Prostate gland (tissue), 2 donors: ENCODE measurements at regions not wholly inside any gene's neighbourhood (a gene's known extent, or its start where the extent isn't known, plus 50 kb on each side); places are given as distances from the start of the nearest gene placed in this dataset.

ENCODE experiments used
- POLR2A ChIP-seq: fragments of 450-650 bp; IDR thresholded peaks from one replicate; pipeline ENCODE4 v1.6.1; 2016; ENCODE audit warnings: antibody characterized with exemption, mild to moderate bottlenecking
- POLR2AphosphoS5 ChIP-seq: sonication (generic); formaldehyde crosslinking; IDR thresholded peaks from one replicate; pipeline ENCODE4 v1.6.1; 2017; ENCODE audit warnings: antibody characterized with exemption
- TF ChIP-seq, protein P1 (sequence below), 4 experiments: fragments of 200-600 bp in 2 of 4; fragments of 450-650 bp in 2 of 4; sonication (generic) in 2 of 4; IDR thresholded peaks; 1 replicate in 3 of 4; 2 replicates in 1 of 4; pipeline ENCODE4 v1.5.1; 2016 to 2019; ENCODE audit warnings: antibody characterized with exemption in 4 of 4, mild to moderate bottlenecking in 2 of 4, moderate library complexity in 2 of 4

DNA sequence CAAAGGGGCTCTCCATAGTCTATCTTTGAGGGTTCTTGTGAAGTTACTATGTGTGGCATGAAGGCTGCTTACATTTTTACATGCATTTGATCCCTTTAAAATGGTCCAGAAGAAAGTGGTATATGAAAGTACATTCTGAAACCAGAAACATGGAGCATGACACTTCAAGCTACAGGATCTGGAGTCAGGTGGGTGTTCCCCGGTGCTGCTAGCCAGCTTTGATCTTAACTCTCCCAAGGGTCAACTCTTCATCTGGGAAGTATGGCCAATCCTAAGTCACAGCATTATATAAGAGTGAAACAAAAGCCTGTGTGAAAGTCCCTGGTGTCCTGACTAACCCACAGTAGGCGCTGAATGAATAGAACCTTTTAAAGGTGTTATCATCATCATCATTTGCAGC lies 91.0 kb upstream of the TAS2R1 start:
- TF ChIP-seq, protein P1, sequence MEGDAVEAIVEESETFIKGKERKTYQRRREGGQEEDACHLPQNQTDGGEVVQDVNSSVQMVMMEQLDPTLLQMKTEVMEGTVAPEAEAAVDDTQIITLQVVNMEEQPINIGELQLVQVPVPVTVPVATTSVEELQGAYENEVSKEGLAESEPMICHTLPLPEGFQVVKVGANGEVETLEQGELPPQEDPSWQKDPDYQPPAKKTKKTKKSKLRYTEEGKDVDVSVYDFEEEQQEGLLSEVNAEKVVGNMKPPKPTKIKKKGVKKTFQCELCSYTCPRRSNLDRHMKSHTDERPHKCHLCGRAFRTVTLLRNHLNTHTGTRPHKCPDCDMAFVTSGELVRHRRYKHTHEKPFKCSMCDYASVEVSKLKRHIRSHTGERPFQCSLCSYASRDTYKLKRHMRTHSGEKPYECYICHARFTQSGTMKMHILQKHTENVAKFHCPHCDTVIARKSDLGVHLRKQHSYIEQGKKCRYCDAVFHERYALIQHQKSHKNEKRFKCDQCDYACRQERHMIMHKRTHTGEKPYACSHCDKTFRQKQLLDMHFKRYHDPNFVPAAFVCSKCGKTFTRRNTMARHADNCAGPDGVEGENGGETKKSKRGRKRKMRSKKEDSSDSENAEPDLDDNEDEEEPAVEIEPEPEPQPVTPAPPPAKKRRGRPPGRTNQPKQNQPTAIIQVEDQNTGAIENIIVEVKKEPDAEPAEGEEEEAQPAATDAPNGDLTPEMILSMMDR (IDR thresholded peaks at IDR 0.05) = no peak
- TF ChIP-seq POLR2A = no peak
- no peak for TF ChIP-seq POLR2AphosphoS5
